Right lobe of liver (tissue), 6 donors: ENCODE measurements at regions not wholly inside any gene's neighbourhood (a gene's known extent, or its start where the extent isn't known, plus 50 kb on each side); places are given as distances from the start of the nearest gene placed in this dataset.

ENCODE experiments used
- ATAC-seq, 4 donors: fragments of 200-7000 bp; cut with Tn5 transposase; one replicate each; pipeline ENCODE4 v1.9.1; 2020; ENCODE audit warnings: mild to moderate bottlenecking in 4 of 4, moderate library complexity in 4 of 4
- DNase-seq, 3 donors: peaks; one replicate each; pipeline ENCODE4 v3.0.0-alpha.2; 2020
- H3K27ac ChIP-seq, 3 donors: fragments of 200-600 bp; one replicate each; pipeline ENCODE4 v1.8.0; 2022
- H3K27me3 ChIP-seq, 2 donors: fragments of 200-600 bp; one replicate each; pipeline ENCODE4 v1.8.0; 2022
- H3K36me3 ChIP-seq, 4 donors: fragments of 200-600 bp; sonication (generic) in 1 of 4; one replicate each; pipeline versions ENCODE4 v1.5.1 to v1.8.0; 2017 to 2022; ENCODE audit warnings: control low read depth in 1 of 4
- H3K4me1 ChIP-seq, 4 donors: fragments of 200-600 bp; sonication (generic) in 1 of 4; one replicate each; pipeline versions ENCODE4 v1.5.1 to v1.8.0; 2017 to 2022; ENCODE audit warnings: control low read depth in 1 of 4
- H3K4me3 ChIP-seq, 3 donors: fragments of 200-600 bp; one replicate each; pipeline ENCODE4 v1.8.0; 2022
- H3K9me3 ChIP-seq, 4 donors: fragments of 200-600 bp; sonication (generic) in 1 of 4; one replicate each; pipeline versions ENCODE4 v1.5.1 to v1.8.0; 2017 to 2022; ENCODE audit warnings: control low read depth in 1 of 4
- POLR2A ChIP-seq: fragments of 450-650 bp; IDR thresholded peaks from one replicate; pipeline ENCODE4 v1.6.1; 2017; ENCODE audit warnings: antibody characterized with exemption, mild to moderate bottlenecking
- WGBS: methylation state at CpG from one replicate; pipeline ENCODE4 v1.1.6; 2018; ENCODE audit warnings: low coverage, low lambda C conversion rate; ENCODE audit not compliant: insufficient coverage; ENCODE audit errors: missing lambda C conversion rate; 5-methylcytosine and 5-hydroxymethylcytosine counted together
- intact Hi-C, 2 donors: fragments of 100-400 bp; cut with DNase I; formaldehyde crosslinking; loops; one replicate each; pipeline versions ENCODE4 v1.11.2 to v1.14.1; 2022
- TF ChIP-seq, protein P1 (sequence below), 4 donors: fragments of 200-600 bp in 3 of 4; fragments of 450-650 bp in 1 of 4; IDR thresholded peaks; one replicate each; pipeline versions ENCODE4 v1.5.1 to v1.8.0; 2016 to 2022; ENCODE audit warnings: antibody characterized with exemption in 4 of 4, mild to moderate bottlenecking in 2 of 4
- donor health status: DM: no; HTN: yes; CAD: no.
- donor health status: DM: no; HTN: no; CAD: no.
- donor health status: DM: no; HTN: no; CAD: no.
- donor health status: DM: no; HTN: yes; CAD: no.
- donor health status: DM: no; HTN: yes; CAD: no.

DNA sequence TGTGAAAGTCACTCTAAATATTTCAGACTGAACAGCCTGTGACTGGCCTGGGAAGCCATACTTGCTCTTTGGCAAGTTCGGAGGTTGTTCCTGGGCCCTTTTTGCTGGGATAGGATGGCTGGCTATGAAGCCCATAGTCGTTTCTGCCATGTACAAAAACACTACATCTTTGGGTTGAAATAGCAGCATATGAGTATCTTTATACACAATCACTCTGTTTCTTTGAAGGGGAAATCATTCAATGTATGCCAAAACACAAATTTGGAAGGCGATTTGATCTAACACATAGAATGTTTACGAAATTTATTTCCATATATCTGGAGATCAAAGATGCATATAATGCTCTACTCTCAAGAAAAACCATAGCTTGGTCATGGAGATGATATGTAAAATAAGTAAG, 192.9 kb downstream of the SQOR start:
- 67% methylated on average over 4 of the region's 4 CpGs for WGBS
- no peak for ATAC-seq
- Histone ChIP-seq H3K4me1 (no peaks in the 10 kb centered on the region), H3K36me3 (no peaks in the 10 kb centered on the region), H3K27ac (no peak overlapping the region), H3K4me3 (no peak overlapping the region), H3K9me3 (no peaks in the 10 kb centered on the region), H3K27me3 (no peaks in the 10 kb centered on the region)
- TF ChIP-seq, protein P1, sequence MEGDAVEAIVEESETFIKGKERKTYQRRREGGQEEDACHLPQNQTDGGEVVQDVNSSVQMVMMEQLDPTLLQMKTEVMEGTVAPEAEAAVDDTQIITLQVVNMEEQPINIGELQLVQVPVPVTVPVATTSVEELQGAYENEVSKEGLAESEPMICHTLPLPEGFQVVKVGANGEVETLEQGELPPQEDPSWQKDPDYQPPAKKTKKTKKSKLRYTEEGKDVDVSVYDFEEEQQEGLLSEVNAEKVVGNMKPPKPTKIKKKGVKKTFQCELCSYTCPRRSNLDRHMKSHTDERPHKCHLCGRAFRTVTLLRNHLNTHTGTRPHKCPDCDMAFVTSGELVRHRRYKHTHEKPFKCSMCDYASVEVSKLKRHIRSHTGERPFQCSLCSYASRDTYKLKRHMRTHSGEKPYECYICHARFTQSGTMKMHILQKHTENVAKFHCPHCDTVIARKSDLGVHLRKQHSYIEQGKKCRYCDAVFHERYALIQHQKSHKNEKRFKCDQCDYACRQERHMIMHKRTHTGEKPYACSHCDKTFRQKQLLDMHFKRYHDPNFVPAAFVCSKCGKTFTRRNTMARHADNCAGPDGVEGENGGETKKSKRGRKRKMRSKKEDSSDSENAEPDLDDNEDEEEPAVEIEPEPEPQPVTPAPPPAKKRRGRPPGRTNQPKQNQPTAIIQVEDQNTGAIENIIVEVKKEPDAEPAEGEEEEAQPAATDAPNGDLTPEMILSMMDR (IDR thresholded peaks at IDR 0.05): no peak
- no peak for TF ChIP-seq POLR2A
- DNase-seq: no peak
- intact Hi-C loops: no loop called here

DNA sequence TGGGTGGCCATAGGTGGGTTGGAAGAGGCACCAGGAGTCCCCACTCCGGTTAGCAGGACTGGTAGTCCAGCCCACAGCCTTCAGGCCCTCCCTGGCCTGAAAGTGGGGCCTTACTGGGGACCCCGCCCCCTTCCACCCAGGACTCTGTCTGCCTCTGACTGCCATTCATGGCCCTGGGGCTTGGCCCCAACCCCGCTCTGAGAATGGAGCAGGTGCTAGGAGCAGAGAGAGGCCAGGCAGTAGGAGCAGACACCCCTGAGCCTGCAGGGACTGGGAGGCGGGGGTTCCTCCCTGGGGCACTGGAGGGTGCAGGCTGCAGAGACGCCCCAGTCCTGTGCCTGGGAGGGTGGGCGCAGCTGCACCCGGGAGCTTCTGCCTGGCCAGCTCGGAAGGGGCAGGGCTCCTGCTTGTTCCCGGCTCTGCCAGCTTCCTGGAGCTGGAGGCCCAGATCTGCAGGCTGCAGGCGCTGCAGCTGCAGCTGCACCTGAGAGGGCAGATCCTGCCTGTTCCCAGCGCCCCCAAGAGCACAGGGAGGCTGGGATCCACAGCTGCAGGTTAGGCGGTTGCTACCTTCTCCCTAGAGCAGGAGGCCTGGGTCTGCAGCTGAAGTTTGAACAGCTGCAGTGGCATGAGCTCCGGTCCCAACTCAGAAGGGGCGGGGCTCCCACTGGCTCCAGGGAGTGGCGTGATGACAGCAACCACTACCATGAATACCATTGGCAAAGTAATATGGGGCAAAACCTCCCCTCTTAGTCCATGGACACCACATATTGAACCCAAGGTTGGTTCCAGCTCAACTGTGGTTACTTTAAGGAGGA, 194.7 kb downstream of the SQOR start:
- no peaks in the 10 kb centered on the region for H3K4me1 ChIP-seq
- 60% methylated on average over 1 of the region's 15 CpGs for WGBS
- TF ChIP-seq, protein P1 (IDR thresholded peaks at IDR 0.05): no peak
- TF ChIP-seq POLR2A: no peak
- H3K27me3 ChIP-seq: no peaks in the 10 kb centered on the region
- DNase-seq (no peak), ATAC-seq (peak in 1 of 4 donors; percentile 21)
- intact Hi-C loops: no loop called here
- no peaks in the 10 kb centered on the region for H3K9me3 ChIP-seq
- H3K4me3 ChIP-seq: no peak overlapping the region
- no peaks in the 10 kb centered on the region for H3K36me3 ChIP-seq
- no peak overlapping the region for H3K27ac ChIP-seq

DNA sequence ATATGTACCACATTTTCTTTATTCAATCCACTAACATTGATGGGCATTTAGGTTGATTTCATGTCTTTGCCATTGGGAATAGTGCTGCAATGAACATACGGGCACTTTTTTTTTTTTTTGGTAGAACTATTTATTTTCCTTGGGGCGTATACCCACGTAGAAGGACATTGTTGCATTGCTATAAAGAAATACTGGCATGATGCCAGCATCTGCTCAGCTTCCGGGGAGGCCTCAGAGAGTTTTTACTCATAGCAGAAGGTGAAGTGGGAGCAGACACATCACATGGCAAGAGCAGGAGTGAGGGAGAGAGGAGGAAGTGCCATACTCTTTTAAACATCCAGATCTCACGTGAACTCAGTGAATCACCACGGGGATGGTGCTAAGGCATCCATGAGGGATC, 197.0 kb downstream of the SQOR start:
- H3K36me3 ChIP-seq: no peaks in the 10 kb centered on the region
- no peak for DNase-seq
- no peaks in the 10 kb centered on the region for H3K9me3 ChIP-seq
- H3K27me3 ChIP-seq: no peaks in the 10 kb centered on the region
- intact Hi-C loops: no loop called here
- TF ChIP-seq POLR2A: no peak
- TF ChIP-seq, protein P1 (IDR thresholded peaks at IDR 0.05): no peak
- H3K4me1 ChIP-seq: no peaks in the 10 kb centered on the region
- 72% methylated on average over 6 of the region's 6 CpGs for WGBS
- no peak overlapping the region for H3K4me3 ChIP-seq
- no peak for ATAC-seq
- no peak overlapping the region for H3K27ac ChIP-seq

DNA sequence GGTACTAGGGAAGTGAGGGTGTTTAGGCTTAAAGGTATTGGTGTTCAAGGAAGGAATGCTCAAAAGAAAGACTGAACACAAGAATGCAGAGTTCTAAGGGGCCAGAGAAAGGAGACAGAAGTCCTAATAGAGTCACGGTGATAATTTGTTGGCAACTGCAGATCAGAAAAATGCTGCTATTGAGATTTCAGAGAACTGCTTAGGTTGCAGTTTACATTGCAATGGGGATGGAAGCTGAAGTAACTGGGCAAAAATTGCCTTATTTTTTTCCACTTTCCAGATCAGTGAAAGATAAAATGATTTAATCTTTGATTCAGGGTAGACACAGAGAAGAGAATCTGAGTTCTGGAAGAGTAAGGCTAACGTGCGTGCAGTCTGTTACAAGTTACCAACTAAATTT, 199.8 kb downstream of the SQOR start:
- ATAC-seq: no peak
- intact Hi-C loops: no loop called here
- TF ChIP-seq, protein P1 (IDR thresholded peaks at IDR 0.05): no peak
- TF ChIP-seq POLR2A: no peak
- no peaks in the 10 kb centered on the region for H3K27me3 ChIP-seq
- DNase-seq: no peak
- H3K27ac ChIP-seq: no peak overlapping the region
- WGBS: 89% methylated on average over 3 of the region's 3 CpGs
- H3K36me3 ChIP-seq: no peaks in the 10 kb centered on the region
- H3K4me3 ChIP-seq: no peak overlapping the region
- H3K9me3 ChIP-seq: no peaks in the 10 kb centered on the region
- no peaks in the 10 kb centered on the region for H3K4me1 ChIP-seq
